K562 (cell line): ENCODE measurements at regions not wholly inside any gene's neighbourhood (a gene's known extent, or its start where the extent isn't known, plus 50 kb on each side); places are given as distances from the start of the nearest gene placed in this dataset.

Source experiments
- ATAC-seq: fragments of 200-7000 bp; cut with Tn5 transposase; 3 replicates; pipeline ENCODE4 v1.9.1; 2020; ENCODE audit warnings: moderate library complexity
- BruUV-seq: library from RNA; stranded (reverse); fragments of 400-500 nt; replicated peaks from 2 replicates; lab custom pipeline; 2021; lab: Mats Ljungman, UMichigan
- CTCF ChIA-PET: fragments of 300-600 bp; formaldehyde crosslinking; extraction: SDS; loops from one replicate; lab custom pipeline; 2021; ENCODE audit warnings: low intra/inter-chr PET ratio; lab: Yijun Ruan, JAX
- POLR2A ChIA-PET: fragments of 300-600, 350-650 bp; sonication (Branson Sonifier 250); formaldehyde crosslinking; extraction: SDS; loops from one replicate; lab custom pipeline; 2021; ENCODE audit warnings: antibody characterized with exemption, inconsistent platforms; lab: Yijun Ruan, JAX
- DNase-seq, 4 experiments: peaks; one replicate each; pipeline versions ENCODE4 v3.0.0 to v3.0.0-alpha.2; 2011 to 2018; ENCODE audit warnings: low spot score in 3 of 4, mixed read lengths in 3 of 4; ENCODE audit errors: extremely low read depth in 1 of 4
- FAIRE-seq: peaks from 2 replicates; lab custom pipeline; 2011; peaks lifted over from hg19 to GRCh38; lab: Jason Lieb, UNC
- H2AFZ ChIP-seq: 2 replicates; pipeline ENCODE4 v1.6.0; 2011; ENCODE audit warnings: low read depth, low read length, control low read depth, inconsistent platforms
- H3K27ac ChIP-seq: fragments of 200-600 bp; 3 replicates; pipeline ENCODE4 v1.8.0; 2011; ENCODE audit warnings: low read depth, mild to moderate bottlenecking, control low read depth, inconsistent platforms, low read length, moderate library complexity, mixed read lengths; ENCODE audit errors: extremely low read depth
- H3K27me3 ChIP-seq, 2 experiments: fragments of 300-600 bp in 1 of 2; 2 replicates in 1 of 2; 3 replicates in 1 of 2; pipeline versions ENCODE4 v1.6.0 to v1.8.0; 2011; ENCODE audit warnings: inconsistent platforms in 2 of 2, low read length in 2 of 2, mild to moderate bottlenecking in 1 of 2, mixed read lengths in 1 of 2, moderate library complexity in 1 of 2; ENCODE audit not compliant: control insufficient read depth in 2 of 2, insufficient read depth in 2 of 2
- H3K36me3 ChIP-seq: fragments of 300-600 bp; 3 replicates; pipeline ENCODE4 v1.8.0; 2011; ENCODE audit warnings: mild to moderate bottlenecking, low read length, inconsistent platforms; ENCODE audit not compliant: control insufficient read depth, insufficient read depth
- H3K4me1 ChIP-seq, 2 experiments: fragments of 200-600 bp in 1 of 2; replicated peaks in 1 of 2; 2 replicates in 1 of 2; 3 replicates in 1 of 2; pipeline versions ENCODE4 v1.5.1 to v1.8.0; 2011; ENCODE audit warnings: inconsistent platforms in 2 of 2, low read length in 2 of 2, mild to moderate bottlenecking in 1 of 2, mixed read lengths in 1 of 2, moderate library complexity in 1 of 2; ENCODE audit not compliant: control insufficient read depth in 2 of 2, insufficient read depth in 2 of 2
- H3K4me2 ChIP-seq: 2 replicates; pipeline ENCODE4 v1.6.1; 2011; ENCODE audit warnings: low read length, control low read depth, inconsistent platforms, mixed read lengths; ENCODE audit not compliant: insufficient read depth
- H3K4me3 ChIP-seq: fragments of 200-600 bp; sonication (generic), shearing (Covaris generic); 2 replicates; pipeline ENCODE4 v1.5.1; 2016; ENCODE audit warnings: control low read depth, inconsistent platforms
- H3K79me2 ChIP-seq: fragments of 200-600 bp; 3 replicates; pipeline ENCODE4 v1.8.0; 2011; ENCODE audit warnings: low read length, inconsistent platforms; ENCODE audit not compliant: control insufficient read depth, insufficient read depth
- H3K9ac ChIP-seq, 2 experiments: 2 replicates each; pipeline versions ENCODE4 v1.6.0 to v1.6.1; 2011; ENCODE audit warnings: low read depth in 2 of 2, low read length in 2 of 2, control low read depth in 1 of 2, inconsistent platforms in 1 of 2, mild to moderate bottlenecking in 1 of 2, mixed read lengths in 1 of 2; ENCODE audit not compliant: insufficient read depth in 1 of 2
- H3K9me1 ChIP-seq: one replicate; pipeline ENCODE4 v1.6.0; 2011; ENCODE audit warnings: inconsistent platforms, mild to moderate bottlenecking, low read length, moderate library complexity; ENCODE audit not compliant: control insufficient read depth, insufficient read depth
- H3K9me3 ChIP-seq: replicated peaks from 2 replicates; pipeline ENCODE4 v1.5.1; 2011; ENCODE audit warnings: low read depth, low read length, inconsistent platforms; ENCODE audit not compliant: control insufficient read depth, insufficient read depth
- H4K20me1 ChIP-seq: replicated peaks from 2 replicates; pipeline ENCODE4 v1.6.1; 2011; ENCODE audit warnings: low read length, inconsistent platforms, mixed read lengths; ENCODE audit not compliant: control insufficient read depth, insufficient read depth
- COPS2 ChIP-seq: fragments of 450-650 bp; conservative IDR thresholded peaks from 2 replicates; pipeline ENCODE4 v1.6.1; 2016; ENCODE audit warnings: mild to moderate bottlenecking, moderate library complexity
- ESRRB ChIP-seq: fragments of 250-450 bp; sonication (Bioruptor Pico); IDR thresholded peaks from 2 replicates; pipeline ENCODE4 v1.5.0; 2020; ENCODE audit warnings: mild to moderate bottlenecking, moderate library complexity, borderline replicate concordance
- FOXM1 ChIP-seq, 2 experiments: fragments of 450-650 bp in 1 of 2; sonication (generic) in 1 of 2; formaldehyde crosslinking in 1 of 2; IDR thresholded peaks; 2 replicates each; pipeline versions ENCODE4 v1.6.1 to v1.9.0; 2017 to 2022; ENCODE audit warnings: low read depth in 2 of 2, mild to moderate bottlenecking in 2 of 2, missing genetic modification reagents in 1 of 2, moderate library complexity in 1 of 2
- POLR2A ChIP-seq: fragments of 450-650 bp; conservative IDR thresholded peaks from 2 replicates; pipeline ENCODE4 v1.6.1; 2016
- SMAD4 ChIP-seq: fragments of 250-450 bp; sonication (Bioruptor Pico); conservative IDR thresholded peaks from 2 replicates; pipeline ENCODE4 v1.8.0; 2021; ENCODE audit warnings: inconsistent platforms, mild to moderate bottlenecking, moderate library complexity
- SRSF7 ChIP-seq: fragments of 200-400 bp; formaldehyde crosslinking; optimal IDR thresholded peaks from 2 replicates; pipeline ENCODE3; 2017; ENCODE audit warnings: mild to moderate bottlenecking, low read depth, low read length
- STAT5A ChIP-seq: IDR thresholded peaks from 2 replicates; pipeline ENCODE4 v1.6.1; 2012; ENCODE audit warnings: low read length, inconsistent platforms, borderline replicate concordance
- ZFP30 ChIP-seq: fragments of 250-450 bp; sonication (Bioruptor Pico); IDR thresholded peaks from 2 replicates; pipeline ENCODE4 v1.8.0; 2022; ENCODE audit warnings: moderate library complexity, mild to moderate bottlenecking, inconsistent platforms, borderline replicate concordance
- ZNF639 ChIP-seq, 2 experiments: fragments of 200-800 bp in 1 of 2; sonication (Bioruptor generic) in 1 of 2; sonication (generic) in 1 of 2; formaldehyde crosslinking in 1 of 2; IDR thresholded peaks in 1 of 2; conservative IDR thresholded peaks in 1 of 2; 2 replicates each; pipeline versions ENCODE4 v1.5.0 to v1.6.1; 2016 to 2020; ENCODE audit warnings: missing compliant biosample characterization in 1 of 2, missing genetic modification characterization in 1 of 2, missing genetic modification reagents in 1 of 2
- ZNF707 ChIP-seq: fragments of 250-450 bp; sonication (Bioruptor Pico); conservative IDR thresholded peaks from 2 replicates; pipeline ENCODE4 v1.8.0; 2022; ENCODE audit warnings: inconsistent platforms, mild to moderate bottlenecking, moderate library complexity
- ZNF780A ChIP-seq: fragments of 250-450 bp; sonication (Bioruptor Pico); IDR thresholded peaks from 2 replicates; pipeline ENCODE4 v1.5.0; 2021; ENCODE audit warnings: mild to moderate bottlenecking
- WGBS: fragments of 100-300 bp; shearing (Covaris generic); methylation state at CpG from one replicate; pipeline ENCODE4 v1.1.6; 2016; ENCODE audit warnings: low coverage, mixed read lengths; ENCODE audit not compliant: insufficient coverage; ENCODE audit errors: missing lambda C conversion rate; 5-methylcytosine and 5-hydroxymethylcytosine counted together
- in situ Hi-C: fragments of 300-500 bp; cut with MboI; formaldehyde crosslinking; loops from 4 replicates; pipeline ENCODE4 v1.15.0; 2018; ENCODE audit warnings: inconsistent platforms, mixed read lengths
- intact Hi-C: fragments of 100-400 bp; cut with micrococcal nuclease; formaldehyde crosslinking; loops from 2 replicates; pipeline ENCODE4 v1.14.2; 2022

GRCh38 chr18:72456802-72457201 is 87.3 kb downstream of the CBLN2 start:
- no peak for ATAC-seq
- TF ChIP-seq ZNF639 (CRISPR knock-in tag; conservative IDR thresholded peaks at IDR 0.05 in 1 of 2, IDR thresholded peaks at IDR 0.05 in 1 of 2) (no peak), STAT5A (no peak), ZFP30 (CRISPR knock-in tag) (no peak), SMAD4 (CRISPR knock-in tag) (no peak), ZNF780A (CRISPR knock-in tag) (no peak), SRSF7 (no peak), ESRRB (CRISPR knock-in tag) (no peak), ZNF707 (CRISPR knock-in tag) (no peak), FOXM1 (IDR thresholded peaks at IDR 0.05; ENCODE audit: low read depth) (no peak), FOXM1 (CRISPR knock-in tag; IDR thresholded peaks at IDR 0.05; ENCODE audit: low read depth) (no peak), COPS2 (no peak), POLR2A (no peak)
- TF ChIP-seq, all 486 proteins: peak for 0
- Histone ChIP-seq H2AFZ (no peak overlapping the region), H4K20me1 (no peaks in the 10 kb centered on the region), H3K36me3 (no peaks in the 10 kb centered on the region), H3K27ac (no peak overlapping the region), H3K4me2 (no peak overlapping the region), H3K4me3 (no peak overlapping the region), H3K79me2 (no peaks in the 10 kb centered on the region), H3K27me3 (no peaks in the 10 kb centered on the region), H3K4me1 (no peaks in the 10 kb centered on the region), H3K9me3 (no peaks in the 10 kb centered on the region), H3K9me1 (no peaks in the 10 kb centered on the region), H3K9ac (no peak overlapping the region)
- DNase-seq (no peak), FAIRE-seq (no peak)
- intact Hi-C loops (no loop called here), in situ Hi-C loops (no loop called here)
- ChIA-PET CTCF (no interaction called here), POLR2A (no interaction called here)
- no TSS peak for BruUV-seq
- 0% methylated on average over 1 of the region's 1 CpG for WGBS
